ENCODE measurements at regions not wholly inside any gene's neighbourhood (a gene's known extent, or its start where the extent isn't known, plus 50 kb on each side); places are given as distances from the start of the nearest gene placed in this dataset.
"Not testable (repeated sequence)": the region's sequence is repeated elsewhere in the genome, so short reads cannot be mapped to it uniquely, and the experiment has no call there.

DNA sequence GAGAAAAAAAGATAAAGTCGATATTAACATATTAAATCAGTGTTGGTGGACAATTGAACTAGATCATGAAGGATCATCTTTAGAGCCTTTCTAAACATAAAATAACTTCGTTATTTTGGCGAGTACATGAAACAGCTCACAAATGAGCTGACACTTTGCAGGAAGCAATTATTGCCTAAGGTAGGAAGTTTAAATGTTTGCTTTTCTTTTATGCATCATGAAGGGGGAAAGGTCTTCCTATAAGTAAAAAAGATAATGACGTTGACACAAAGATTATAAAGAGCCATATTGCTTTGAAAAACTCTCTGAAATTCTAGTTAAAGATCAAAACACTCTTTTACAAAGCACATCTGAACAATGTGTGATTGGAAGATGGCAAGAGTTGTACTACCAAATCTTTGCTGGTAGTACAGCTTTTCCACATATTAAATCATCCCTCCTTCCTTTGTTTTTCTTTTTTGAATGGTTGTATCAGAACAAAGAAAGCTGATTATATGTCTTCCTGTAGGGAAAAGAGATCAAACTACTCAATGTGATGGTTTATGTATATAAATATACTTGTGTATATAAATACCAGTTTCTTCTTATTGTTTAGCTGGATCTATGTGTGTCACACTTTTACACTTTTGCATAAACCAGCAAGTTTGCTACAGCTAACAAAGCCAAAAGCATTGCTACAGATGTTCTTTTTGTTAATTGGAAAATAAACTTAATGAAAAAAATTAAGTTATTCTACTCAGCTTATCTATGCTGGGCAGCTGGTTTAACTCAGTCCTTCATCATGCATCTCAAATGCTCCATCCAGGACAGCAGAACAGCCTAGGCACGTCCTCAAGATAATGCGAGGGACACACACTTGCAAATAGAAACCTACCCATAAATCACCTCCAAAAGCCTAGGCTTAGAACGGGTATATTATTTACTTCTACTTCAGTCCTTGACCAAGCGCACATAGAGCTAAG is 850.8 kb upstream of the ROBO1 start:
- DNase-seq (ENCODE audit: low spot score): no peak

DNA sequence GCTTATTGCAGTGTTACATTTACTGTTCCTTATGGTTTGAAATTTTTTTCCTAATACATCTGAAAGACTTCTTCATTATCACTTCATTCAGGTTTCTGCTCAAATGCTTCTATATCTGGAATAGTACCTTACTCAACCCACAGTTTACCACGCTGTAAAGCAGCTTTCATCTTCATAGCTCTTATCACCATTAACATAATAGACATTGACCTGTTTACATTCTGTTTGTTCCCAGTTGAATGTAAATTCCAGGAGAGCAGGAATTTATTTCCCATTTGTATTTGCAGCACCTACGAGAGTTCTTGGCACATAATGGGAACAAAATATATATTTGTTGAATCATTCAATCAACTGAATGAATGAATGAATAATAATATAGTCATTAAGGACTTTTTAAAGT is 844.6 kb upstream of the ROBO1 start:
- DNase-seq (ENCODE audit: low spot score): no peak

DNA sequence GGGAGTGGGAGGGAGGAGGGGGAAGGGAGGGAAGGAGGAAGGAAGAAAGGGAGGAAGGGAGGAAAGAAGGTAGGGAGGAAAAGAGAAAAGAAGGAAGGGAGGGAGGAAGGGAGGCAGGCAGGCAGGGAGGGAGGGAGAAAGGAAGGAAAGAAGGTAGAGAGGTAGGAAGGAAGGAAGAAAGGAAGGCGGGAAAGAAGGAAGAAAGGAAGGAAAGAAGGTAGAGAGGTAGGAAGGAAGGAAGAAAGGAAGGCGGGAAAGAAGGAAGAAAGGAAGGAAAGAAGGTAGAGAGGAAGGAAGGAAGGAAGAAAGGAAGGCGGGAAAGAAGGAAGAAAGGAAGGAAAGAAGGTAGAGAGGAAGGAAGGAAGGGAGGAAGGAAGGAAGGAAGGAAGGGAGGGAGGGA is 840.3 kb upstream of the ROBO1 start:
- not testable (repeated sequence) for DNase-seq (ENCODE audit: low spot score)

DNA sequence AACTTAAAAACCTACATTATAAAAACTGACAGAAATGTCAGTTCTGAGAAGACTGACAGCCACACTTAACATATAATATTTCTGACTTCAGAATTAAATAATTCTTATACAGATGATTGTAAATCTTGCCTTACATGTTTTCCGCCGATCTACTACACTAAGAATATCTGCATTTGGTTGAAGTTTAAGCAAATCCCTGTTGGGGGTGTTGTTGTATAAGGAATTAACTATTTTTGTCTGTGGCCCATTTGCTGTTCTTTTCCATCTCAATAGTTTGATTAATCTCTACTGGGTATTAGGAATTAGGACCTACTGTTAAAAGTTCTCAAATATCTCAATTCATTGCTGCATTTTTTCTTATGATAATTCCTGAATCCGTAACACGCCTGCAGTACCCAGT is 838.3 kb upstream of the ROBO1 start:
- DNase-seq (ENCODE audit: low spot score): no peak

DNA sequence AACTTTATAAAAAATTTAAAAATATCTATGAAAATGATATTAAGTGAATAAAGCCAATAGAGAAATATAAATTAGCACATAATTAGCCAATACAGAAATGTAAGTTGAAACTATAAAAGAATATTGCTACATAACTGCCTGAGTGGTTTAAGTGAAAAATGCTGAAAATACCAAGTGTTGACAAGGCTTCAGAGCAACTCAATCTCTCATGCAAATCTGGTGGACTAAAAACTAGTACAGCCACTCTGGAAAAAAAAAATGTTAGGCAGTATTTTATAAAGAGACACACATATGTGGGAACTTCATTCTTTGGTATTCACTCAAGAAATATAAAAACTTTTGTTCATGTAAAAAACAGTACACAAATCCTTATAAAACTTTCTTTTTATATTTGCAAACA is 833.7 kb upstream of the ROBO1 start:
- no peak for DNase-seq (ENCODE audit: low spot score)

DNA sequence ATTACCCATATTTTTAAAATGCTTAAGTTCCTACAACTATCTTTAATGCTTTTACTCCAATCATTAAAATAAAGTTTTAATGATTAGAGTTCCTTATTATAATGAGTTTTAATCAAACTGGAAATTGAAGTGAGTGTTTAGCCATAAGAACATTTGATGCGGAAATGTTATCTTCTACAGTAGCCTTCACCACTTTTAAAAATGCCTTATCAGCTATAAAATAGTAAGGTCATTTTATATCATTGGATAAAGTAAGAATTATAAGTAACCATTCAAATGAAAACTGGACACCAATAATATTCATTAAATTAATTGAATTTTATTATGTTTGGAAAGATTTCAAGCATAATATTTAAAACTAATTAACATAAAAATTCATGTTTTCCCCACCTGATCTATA is 825.0 kb upstream of the ROBO1 start:
- no peak for DNase-seq (ENCODE audit: low spot score)

DNA sequence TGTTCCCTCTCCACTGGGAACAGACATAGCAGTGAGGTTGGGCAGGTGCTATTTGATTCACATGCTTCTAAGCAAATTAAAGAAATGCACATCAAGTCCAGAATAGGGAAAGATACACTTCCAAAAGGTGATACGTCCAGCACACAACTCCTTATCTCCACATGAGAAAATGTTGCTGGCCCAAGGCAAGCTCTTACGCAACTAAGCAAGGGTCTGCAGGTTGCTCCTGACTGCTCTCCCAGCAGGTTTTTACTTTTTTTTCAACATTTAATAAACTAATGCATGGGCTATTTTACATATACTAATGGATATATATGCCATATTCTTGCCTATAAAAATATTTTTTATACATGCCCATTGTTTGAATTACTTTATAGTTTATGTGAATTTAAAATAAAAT is 818.5 kb upstream of the ROBO1 start:
- no peak for DNase-seq (ENCODE audit: low spot score)

DNA sequence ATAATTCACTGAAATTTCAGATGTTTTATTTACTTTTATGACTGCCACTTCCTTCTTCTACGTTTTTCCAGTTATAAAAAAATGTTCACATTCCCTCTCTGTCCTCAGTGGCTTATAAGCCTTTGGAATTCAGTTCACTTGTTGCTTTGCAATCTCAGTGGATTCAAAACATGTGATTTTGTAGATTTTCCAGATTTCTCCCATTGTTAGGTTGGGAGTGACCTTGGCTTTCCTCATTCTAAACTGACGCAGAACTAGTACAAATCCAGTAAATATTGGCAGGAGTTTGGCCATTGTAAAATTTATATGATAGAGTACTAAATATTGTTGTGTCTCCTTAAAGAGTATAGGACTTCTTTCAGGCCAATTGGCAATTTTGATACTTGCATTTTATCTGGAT is 812.3 kb upstream of the ROBO1 start:
- no peak for DNase-seq (ENCODE audit: low spot score)

DNA sequence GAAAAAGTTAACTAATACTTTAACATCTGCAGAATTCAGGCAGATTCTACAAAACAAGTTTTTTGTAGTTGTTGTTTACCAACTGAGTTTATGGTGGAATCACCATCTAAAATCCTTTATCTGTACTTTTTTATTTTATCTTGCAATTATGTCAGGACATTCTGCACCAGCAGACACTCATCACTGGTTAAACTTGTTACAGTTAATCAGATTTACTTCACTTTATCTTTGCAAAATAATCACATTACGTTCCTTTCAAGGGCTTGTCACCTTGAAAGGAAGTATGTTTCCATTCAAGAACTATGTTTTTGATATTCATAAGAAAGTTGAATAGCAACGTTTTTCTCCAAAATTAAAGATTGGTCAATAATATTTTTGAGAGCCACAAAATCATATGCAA is 796.6 kb upstream of the ROBO1 start:
- DNase-seq (ENCODE audit: low spot score): no peak

DNA sequence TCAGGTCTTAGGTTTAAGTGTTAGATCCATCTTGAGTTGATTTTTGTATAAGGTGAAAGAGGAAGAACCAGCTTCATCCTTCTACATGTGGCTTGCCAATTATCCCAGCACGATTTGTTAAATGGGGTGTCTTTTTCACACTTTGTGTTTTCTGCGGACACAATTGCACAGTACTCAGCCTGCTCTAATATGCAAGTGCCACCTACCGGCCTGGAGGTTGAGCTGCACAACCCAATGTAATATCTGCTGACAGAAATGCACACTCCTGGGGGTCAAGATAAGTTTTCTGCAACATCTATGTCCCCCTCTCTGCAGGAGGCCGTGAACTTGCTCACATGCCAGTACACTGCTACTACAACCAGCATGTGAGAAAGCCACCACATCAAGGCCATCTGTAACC is 791.9 kb upstream of the ROBO1 start:
- no peak for DNase-seq (ENCODE audit: low spot score)

DNA sequence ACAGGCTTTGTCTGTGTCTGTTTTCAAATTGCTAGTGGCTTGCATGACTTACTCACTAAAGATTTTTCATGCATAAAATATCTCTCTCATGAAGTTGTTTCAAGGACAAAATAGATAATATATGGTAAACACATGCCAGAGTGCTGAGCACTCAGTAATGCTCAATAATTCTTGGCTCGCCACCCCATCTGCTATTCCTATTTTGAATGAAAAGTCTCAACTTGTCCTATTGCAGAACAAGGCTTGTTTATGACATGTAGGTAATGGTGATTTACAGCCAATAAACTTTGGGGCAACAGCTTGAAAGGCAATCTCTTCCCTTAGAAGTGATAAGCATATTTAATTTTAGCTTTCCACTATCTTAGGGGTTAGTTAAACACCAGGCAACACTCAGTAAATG is 789.0 kb upstream of the ROBO1 start:
- DNase-seq (ENCODE audit: low spot score): no peak

DNA sequence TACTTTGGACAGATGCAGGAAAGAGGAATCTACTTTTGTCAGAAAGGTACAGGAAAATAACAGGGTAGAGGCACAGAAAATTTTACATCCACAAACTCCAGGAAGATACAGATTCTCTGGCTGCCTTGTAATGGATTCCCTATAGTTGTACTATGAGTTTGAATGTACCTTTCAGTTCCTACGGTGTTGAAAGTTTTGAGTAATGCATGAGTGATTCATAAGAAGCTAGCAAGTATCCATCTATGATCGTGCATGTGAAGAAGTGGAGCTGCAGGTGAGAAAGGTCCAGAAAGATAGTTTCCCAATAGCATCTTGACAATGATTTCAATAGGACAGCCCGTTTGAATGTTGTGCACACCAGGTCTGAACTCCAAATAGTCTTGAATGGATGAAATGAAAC is 786.5 kb upstream of the ROBO1 start:
- DNase-seq (ENCODE audit: low spot score): no peak

DNA sequence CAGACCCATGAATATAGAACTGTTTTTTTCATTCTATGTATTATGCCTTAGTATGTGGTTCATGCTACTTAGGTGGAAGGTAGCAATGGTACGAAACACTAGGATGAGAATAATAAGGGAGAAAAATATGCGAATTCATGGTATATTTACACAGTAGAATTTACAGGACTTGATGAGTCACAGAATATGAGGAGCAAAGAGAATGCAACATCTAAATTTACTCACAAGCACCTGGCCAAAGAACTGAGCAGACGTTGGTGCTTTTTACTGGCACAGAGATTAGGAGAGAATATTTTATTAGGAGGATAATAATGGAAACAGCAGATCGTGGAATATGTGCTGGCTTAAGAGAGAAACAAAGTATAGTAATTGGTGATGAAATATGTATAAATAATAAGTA is 785.4 kb upstream of the ROBO1 start:
- no peak for DNase-seq (ENCODE audit: low spot score)

DNA sequence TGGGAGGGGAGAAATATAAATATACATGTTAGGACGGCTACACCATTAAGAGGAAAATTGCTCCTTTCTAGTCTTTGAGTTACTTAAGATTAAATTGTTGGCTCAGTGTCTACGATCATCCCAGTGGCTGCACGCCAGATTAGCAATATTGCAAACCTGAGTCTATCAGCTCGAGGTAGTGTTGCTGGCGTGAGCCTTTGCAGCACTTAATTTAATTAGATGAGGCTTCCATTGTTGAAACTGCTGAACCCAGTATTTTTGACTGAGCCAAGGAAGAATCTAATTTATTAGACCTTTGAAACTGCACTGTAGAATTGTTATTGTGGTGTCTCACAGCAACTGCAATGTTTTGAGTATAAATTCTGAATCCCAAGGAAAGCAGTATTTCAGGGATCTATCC is 782.4 kb upstream of the ROBO1 start:
- no peak for DNase-seq (ENCODE audit: low spot score)

DNA sequence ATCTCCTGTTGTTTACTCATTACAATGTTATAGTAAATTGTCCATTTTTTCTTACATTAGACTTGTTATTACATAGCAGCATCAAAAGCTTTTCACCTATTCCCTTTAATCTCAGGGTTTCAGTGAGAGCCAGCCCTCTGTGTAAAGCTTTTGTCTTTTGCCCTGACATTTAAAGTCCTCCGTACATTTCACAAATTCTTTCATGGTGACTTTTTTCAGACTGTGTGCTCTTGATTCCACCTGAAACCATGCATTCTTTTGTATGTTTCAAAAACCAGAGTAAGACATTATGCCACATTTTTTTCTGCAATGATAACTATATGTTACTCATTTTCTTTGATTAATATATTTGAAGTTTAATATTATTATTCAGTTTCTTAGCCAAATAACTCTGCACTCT is 781.4 kb upstream of the ROBO1 start:
- no peak for DNase-seq (ENCODE audit: low spot score)

DNA sequence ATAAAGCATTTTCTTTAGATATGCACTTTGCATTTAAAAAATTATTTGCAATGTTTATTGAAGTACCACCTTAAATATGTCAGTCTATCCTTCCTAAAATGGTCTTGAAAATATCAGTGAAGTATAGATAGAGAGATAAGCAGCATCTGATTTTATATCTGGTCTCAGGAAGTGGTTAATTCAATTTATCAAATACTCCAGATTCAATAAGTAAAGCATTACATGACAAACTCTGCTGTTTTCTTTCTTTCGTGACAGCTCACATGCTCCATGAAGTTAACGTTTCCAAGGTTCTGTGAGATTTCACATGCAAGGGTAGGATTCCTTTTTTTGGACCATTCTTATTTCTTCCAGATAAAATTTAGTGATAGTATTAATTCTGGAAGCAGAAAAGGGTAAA is 775.4 kb upstream of the ROBO1 start:
- DNase-seq (ENCODE audit: low spot score): no peak

DNA sequence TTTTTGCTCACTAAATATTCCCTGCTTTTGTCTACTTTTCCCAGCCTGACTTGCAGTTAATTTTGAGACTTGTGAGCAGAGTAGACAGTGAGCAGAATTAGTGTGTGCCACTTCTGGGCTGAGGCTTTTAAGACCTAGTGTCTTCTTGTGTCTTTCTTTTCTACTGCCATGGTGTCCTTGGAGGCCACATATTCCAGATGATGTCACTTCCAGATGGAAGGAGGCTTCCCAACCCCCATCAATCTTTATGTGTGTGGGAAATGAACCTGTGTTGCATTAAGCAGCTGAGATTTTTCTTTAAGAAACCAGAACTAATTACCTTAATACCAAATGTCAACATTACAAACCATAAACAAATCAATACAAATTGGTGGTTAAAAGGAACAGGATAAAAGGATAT is 774.7 kb upstream of the ROBO1 start:
- no peak for DNase-seq (ENCODE audit: low spot score)

DNA sequence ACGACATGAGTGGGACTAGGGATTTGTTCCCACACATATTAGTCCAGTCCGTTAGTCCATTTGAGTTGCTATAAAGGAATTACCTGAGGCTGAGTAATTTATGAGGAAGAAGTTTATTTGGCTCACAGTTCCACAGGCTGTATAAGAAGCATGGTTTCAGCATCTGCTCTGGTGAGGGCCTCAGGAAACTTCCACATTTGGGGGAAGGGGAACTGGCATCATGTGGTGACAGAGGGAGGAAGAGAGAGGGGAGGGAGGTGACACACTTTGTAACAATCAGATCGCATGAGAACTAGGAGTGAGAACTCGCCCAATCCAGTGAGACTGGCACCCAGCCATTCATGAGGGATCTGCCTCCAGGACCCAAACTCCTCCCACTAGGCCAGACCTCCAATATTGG is 769.9 kb upstream of the ROBO1 start:
- no peak for DNase-seq (ENCODE audit: low spot score)

DNA sequence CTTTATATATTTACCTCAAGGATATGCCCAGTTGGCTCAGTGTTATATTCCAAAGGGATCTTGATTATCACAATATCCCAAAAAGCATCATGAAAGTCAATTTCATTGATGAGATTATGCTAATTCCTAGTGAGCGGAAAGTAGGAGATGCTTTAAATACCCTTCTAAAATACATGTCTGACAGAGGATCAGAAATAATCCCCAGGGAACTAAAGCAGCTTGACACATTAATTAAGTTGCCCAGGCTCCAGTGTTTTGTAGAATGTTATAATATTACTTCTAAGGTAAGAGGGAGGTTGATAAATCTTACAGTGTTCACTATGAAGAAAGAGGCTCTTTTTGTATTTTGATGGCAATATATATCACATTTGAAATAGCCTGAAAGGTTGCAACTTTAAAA is 767.5 kb upstream of the ROBO1 start:
- no peak for DNase-seq (ENCODE audit: low spot score)

DNA sequence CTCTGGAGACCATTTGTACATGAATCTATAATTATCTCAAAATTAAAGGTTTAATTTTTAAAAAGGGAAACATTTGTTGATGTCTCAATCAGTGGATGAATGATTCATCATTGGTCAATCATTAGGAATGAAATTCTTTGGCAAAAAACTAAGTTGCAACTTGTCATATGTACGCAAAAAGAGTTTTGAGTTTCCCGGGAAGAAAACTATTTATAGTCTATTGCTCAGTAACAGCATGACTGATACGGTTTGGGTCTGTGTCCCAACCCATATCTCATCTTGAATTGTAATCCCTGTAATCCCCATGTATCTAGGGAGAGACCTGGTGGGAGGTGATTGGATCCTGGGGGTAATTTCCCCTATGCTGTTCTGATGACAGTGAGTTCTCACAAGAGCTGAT is 765.8 kb upstream of the ROBO1 start:
- DNase-seq (ENCODE audit: low spot score): no peak

DNA sequence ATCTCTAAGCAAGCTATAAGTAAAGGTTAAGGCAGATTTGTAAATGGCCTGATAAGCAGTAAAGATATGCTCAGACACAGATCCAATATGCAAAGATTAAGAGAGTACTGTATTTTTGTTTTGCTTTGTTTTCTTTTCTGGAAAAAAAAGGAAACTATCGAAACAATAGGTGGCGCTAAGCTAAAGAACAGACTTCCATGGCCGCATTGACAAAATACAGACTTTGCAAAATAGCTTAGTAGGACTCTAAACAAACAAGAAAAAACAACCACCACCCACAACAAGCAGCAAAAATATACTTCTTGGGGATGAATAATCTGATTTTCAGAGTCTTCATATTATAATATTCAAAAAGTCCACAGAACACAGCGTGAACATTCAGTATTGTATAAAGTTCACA is 758.4 kb upstream of the ROBO1 start:
- DNase-seq (ENCODE audit: low spot score): peak; percentile 1

DNA sequence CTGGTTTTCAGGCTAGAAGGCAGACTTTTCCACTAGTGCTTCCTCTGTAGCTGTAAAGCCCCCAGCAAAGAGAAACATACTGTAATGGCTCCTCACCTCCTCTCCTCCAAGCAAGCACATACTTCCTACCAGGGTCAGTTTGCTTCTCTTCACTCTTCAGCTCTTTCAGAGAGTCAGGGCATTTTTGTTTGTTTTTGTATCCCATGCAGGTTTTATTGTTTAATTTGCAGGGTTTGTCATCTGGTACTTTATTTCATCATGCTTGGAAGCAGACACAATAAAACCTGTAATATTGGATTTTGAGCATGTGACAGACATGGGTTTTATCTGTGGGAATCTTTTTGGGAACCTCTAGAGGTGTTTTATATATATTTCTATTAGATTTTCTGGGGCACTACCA is 753.3 kb upstream of the ROBO1 start:
- DNase-seq (ENCODE audit: low spot score): no peak

DNA sequence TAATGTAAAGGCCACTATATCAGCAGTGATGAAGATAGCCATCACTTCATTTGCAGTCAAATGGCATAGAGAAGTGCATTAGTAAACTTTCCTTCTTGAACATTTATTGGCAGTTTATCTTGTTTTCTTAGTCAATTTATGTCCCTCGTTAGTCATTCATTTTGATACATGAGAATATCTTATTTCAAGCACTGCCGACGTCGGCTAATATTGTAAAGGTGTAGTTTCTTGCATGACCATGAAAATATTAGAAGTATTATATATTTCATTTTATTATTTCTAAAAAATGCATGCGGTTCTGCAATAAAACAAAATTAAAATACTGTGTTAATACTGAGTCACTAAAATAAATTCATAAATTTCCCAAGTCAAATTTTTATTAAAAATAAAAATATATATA is 751.6 kb upstream of the ROBO1 start:
- no peak for DNase-seq (ENCODE audit: low spot score)

DNA sequence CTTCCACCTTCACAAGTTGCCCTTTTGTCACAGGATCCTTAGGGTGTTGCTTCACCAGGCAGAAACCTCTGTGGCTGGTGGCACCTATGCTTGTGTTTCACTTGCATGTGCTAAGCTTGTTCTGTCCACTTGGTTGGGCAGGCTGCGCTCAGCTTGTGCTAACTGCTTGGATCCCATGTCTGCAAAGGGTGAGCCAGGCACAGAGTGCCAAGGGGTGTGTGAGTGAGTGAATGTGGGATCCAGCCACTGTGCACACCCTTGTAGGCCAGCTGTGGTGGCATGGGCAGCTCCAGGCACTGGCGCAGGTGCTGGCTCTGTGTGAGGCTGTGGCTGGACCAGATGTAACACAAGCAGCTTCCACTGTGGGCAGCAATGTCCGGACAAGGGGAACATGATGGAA is 728.7 kb upstream of the ROBO1 start:
- DNase-seq (ENCODE audit: low spot score): no peak

All from NAMALWA (cell line).